ENCODE measurements at regions not wholly inside any gene's neighbourhood (a gene's known extent, or its start where the extent isn't known, plus 50 kb on each side); places are given as distances from the start of the nearest gene placed in this dataset.

- Histone ChIP-seq H3K4me2 (no peak overlapping the region), H2AFZ (peak overlapping the region; percentile 53; the same call in 1 of the 2 replicates), H3F3A (replicated peaks; ENCODE audit: low read depth) (no peaks in the 10 kb centered on the region), H3K4me1 (ENCODE audit: insufficient read depth) (0 out of 2 replicates have a peak, but pooled peaks cover 7% of the 10 kb centered on the region), H3K4me3 (no peak overlapping the region), H3K27ac (ENCODE audit: low read depth) (no peak overlapping the region), H3K27me3 (ENCODE audit: insufficient read depth) (no peaks in the 10 kb centered on the region), H3K36me3 (ENCODE audit: insufficient read depth) (no peaks in the 10 kb centered on the region), H4K20me1 (replicated peaks; ENCODE audit: insufficient read depth) (no peaks in the 10 kb centered on the region), H3K9me2 (ENCODE audit: insufficient read depth) (no peaks in the 10 kb centered on the region), H3K79me2 (replicated peaks; ENCODE audit: insufficient read depth) (no peaks in the 10 kb centered on the region)
- TF ChIP-seq CREB1 (CRISPR knock-in tag; IDR thresholded peaks at IDR 0.05; ENCODE audit: low read depth) (no peak), EZH2phosphoT487 (IDR thresholded peaks at IDR 0.05; ENCODE audit: unreplicated experiment) (no peak), STAT1 (IDR thresholded peaks at IDR 0.05; ENCODE audit: unreplicated experiment) (no peak), ZNF114 (CRISPR knock-in tag; IDR thresholded peaks at IDR 0.05) (no peak), ETS1 (IDR thresholded peaks at IDR 0.05) (no peak), CTCF (conservative IDR thresholded peaks at IDR 0.05; ENCODE audit: low read depth in 2 of 2) (no peak)
- Mint-ChIP-seq H3K27me3 (ENCODE audit: insufficient read depth, low read depth, poor library complexity) (peaks cover 3% of the 10 kb centered on the region), H3K4me3 (no peak overlapping the region), H3K4me1 (peaks cover 19% of the 10 kb centered on the region), H3K9me3 (peaks cover 13% of the 10 kb centered on the region), H3K36me3 (ENCODE audit: low read depth) (peaks cover 12% of the 10 kb centered on the region), H3K27ac (no peak overlapping the region)
- ATAC-seq (no peak), DNase-seq (ENCODE audit: low spot score) (no peak)
Measured at GRCh38 chr15:60065951-60066350, 61.8 kb downstream of the FOXB1 start.

GRCh38 chr15:60070838-60071493, 66.9 kb downstream of the FOXB1 start:
- Histone ChIP-seq H3F3A (replicated peaks; ENCODE audit: low read depth) (no peaks in the 10 kb centered on the region), H3K4me3 (no peak overlapping the region), H3K79me2 (replicated peaks; ENCODE audit: insufficient read depth) (no peaks in the 10 kb centered on the region), H3K9me2 (ENCODE audit: insufficient read depth) (no peaks in the 10 kb centered on the region), H3K36me3 (ENCODE audit: insufficient read depth) (no peaks in the 10 kb centered on the region), H3K4me1 (ENCODE audit: insufficient read depth) (peaks cover 21% of the 10 kb centered on the region), H3K27ac (ENCODE audit: low read depth) (no peak overlapping the region), H4K20me1 (replicated peaks; ENCODE audit: insufficient read depth) (no peaks in the 10 kb centered on the region), H3K4me2 (no peak overlapping the region), H2AFZ (no peak overlapping the region), H3K27me3 (ENCODE audit: insufficient read depth) (no peaks in the 10 kb centered on the region)
- H3K9me3 Mint-ChIP-seq: peaks cover 6% of the 10 kb centered on the region; the same call in 1 of the 3 replicates
- no peak overlapping the region for H3K4me3 Mint-ChIP-seq
- DNase-seq (ENCODE audit: low spot score) (no peak), ATAC-seq (no peak)
- peaks cover 35% of the 10 kb centered on the region for H3K4me1 Mint-ChIP-seq
- H3K27me3 Mint-ChIP-seq (ENCODE audit: insufficient read depth, low read depth, poor library complexity): peaks cover 6% of the 10 kb centered on the region
- no peak overlapping the region for H3K27ac Mint-ChIP-seq
- TF ChIP-seq REST (IDR thresholded peaks at IDR 0.05; ENCODE audit: unreplicated experiment) (no peak), CREB1 (CRISPR knock-in tag; IDR thresholded peaks at IDR 0.05; ENCODE audit: low read depth) (no peak), JUNB (IDR thresholded peaks at IDR 0.05; ENCODE audit: unreplicated experiment) (no peak), NANOG (IDR thresholded peaks at IDR 0.05; ENCODE audit: borderline replicate concordance) (no peak), ZNF114 (CRISPR knock-in tag; IDR thresholded peaks at IDR 0.05) (no peak)
- H3K36me3 Mint-ChIP-seq (ENCODE audit: low read depth): peaks cover 7% of the 10 kb centered on the region; the same call in 1 of the 3 replicates
